ENCODE measurements at regions not wholly inside any gene's neighbourhood (a gene's known extent, or its start where the extent isn't known, plus 50 kb on each side); places are given as distances from the start of the nearest gene placed in this dataset.
"Not testable (repeated sequence)": the region's sequence is repeated elsewhere in the genome, so short reads cannot be mapped to it uniquely, and the experiment has no call there.

GRCh38 chr9:62915661-62916060 lies 1725.8 kb downstream of the SPATA31A7 start:
- not testable (repeated sequence) for H3K27ac ChIP-seq (ENCODE audit: low read depth, low read length); H3K36me3 ChIP-seq (ENCODE audit: control insufficient read depth, insufficient read depth, low read length); H3K9me3 ChIP-seq (ENCODE audit: control insufficient read depth, insufficient read depth, low read depth, low read length); H3K27me3 ChIP-seq (ENCODE audit: control insufficient read depth, insufficient read depth, low read length); H3K4me1 ChIP-seq (ENCODE audit: control insufficient read depth, insufficient read depth, low read length); H3K4me3 ChIP-seq (ENCODE audit: low read depth, low read length); H3K9ac ChIP-seq (ENCODE audit: low read length)

GRCh38 chr9:62918648-62919385 lies 1729.0 kb downstream of the SPATA31A7 start:
- not testable (repeated sequence) for H3K9ac ChIP-seq (ENCODE audit: low read length); H3K9me3 ChIP-seq (ENCODE audit: control insufficient read depth, insufficient read depth, low read depth, low read length); H3K27me3 ChIP-seq (ENCODE audit: control insufficient read depth, insufficient read depth, low read length); H3K4me1 ChIP-seq (ENCODE audit: control insufficient read depth, insufficient read depth, low read length); H3K27ac ChIP-seq (ENCODE audit: low read depth, low read length); H3K4me3 ChIP-seq (ENCODE audit: low read depth, low read length); H3K36me3 ChIP-seq (ENCODE audit: control insufficient read depth, insufficient read depth, low read length)

GRCh38 chr9:62931484-62931883 lies 1741.6 kb downstream of the SPATA31A7 start:
- H3K9ac ChIP-seq (ENCODE audit: low read length); H3K27me3 ChIP-seq (ENCODE audit: control insufficient read depth, insufficient read depth, low read length); H3K36me3 ChIP-seq (ENCODE audit: control insufficient read depth, insufficient read depth, low read length); H3K9me3 ChIP-seq (ENCODE audit: control insufficient read depth, insufficient read depth, low read depth, low read length); H3K27ac ChIP-seq (ENCODE audit: low read depth, low read length); H3K4me1 ChIP-seq (ENCODE audit: control insufficient read depth, insufficient read depth, low read length); H3K4me3 ChIP-seq (ENCODE audit: low read depth, low read length): not testable (repeated sequence)

GRCh38 chr9:62952840-62953239 lies 1763.0 kb downstream of the SPATA31A7 start:
- H3K9ac ChIP-seq (ENCODE audit: low read length); H3K9me3 ChIP-seq (ENCODE audit: control insufficient read depth, insufficient read depth, low read depth, low read length); H3K27me3 ChIP-seq (ENCODE audit: control insufficient read depth, insufficient read depth, low read length); H3K36me3 ChIP-seq (ENCODE audit: control insufficient read depth, insufficient read depth, low read length); H3K4me1 ChIP-seq (ENCODE audit: control insufficient read depth, insufficient read depth, low read length); H3K27ac ChIP-seq (ENCODE audit: low read depth, low read length); H3K4me3 ChIP-seq (ENCODE audit: low read depth, low read length): not testable (repeated sequence)
